Endothelial cell of umbilical vein (primary cell): ENCODE measurements at regions not wholly inside any gene's neighbourhood (a gene's known extent, or its start where the extent isn't known, plus 50 kb on each side); places are given as distances from the start of the nearest gene placed in this dataset.

Experiments
- BruUV-seq: library from RNA; stranded (reverse); fragments of 400-500 nt; replicated peaks from 2 replicates; lab custom pipeline; 2021; lab: Mats Ljungman, UMichigan
- CTCF ChIA-PET: fragments of 300-600, 350-600 bp; sonication (Branson Sonifier 250); formaldehyde crosslinking; loops from one replicate; lab custom pipeline; 2021; ENCODE audit warnings: antibody characterized with exemption, inconsistent platforms; lab: Charles Lee
- POLR2A ChIA-PET: fragments of 300-600, 350-600 bp; sonication (Branson Sonifier 250); formaldehyde crosslinking; loops from one replicate; lab custom pipeline; 2021; ENCODE audit warnings: antibody characterized with exemption, inconsistent platforms; lab: Charles Lee
- DNase-seq: peaks from one replicate; pipeline ENCODE4 v3.0.0-alpha.2; 2011; ENCODE audit warnings: low read depth, low spot score
- FAIRE-seq: peaks from 2 replicates; lab custom pipeline; 2011; peaks lifted over from hg19 to GRCh38; lab: Jason Lieb, UNC
- H2AFZ ChIP-seq: 2 replicates; pipeline ENCODE4 v1.6.0; 2012; ENCODE audit warnings: low read depth, low read length, control low read depth, inconsistent platforms
- H3K27ac ChIP-seq: 2 replicates; pipeline ENCODE4 v1.5.1; 2011; ENCODE audit warnings: low read depth, mild to moderate bottlenecking, control low read depth, low read length, moderate library complexity; ENCODE audit not compliant: insufficient read depth
- H3K27me3 ChIP-seq, 2 experiments: 2 replicates each; pipeline versions ENCODE4 v1.6.0 to v1.6.1; 2011; ENCODE audit warnings: low read length in 2 of 2, mixed read lengths in 1 of 2; ENCODE audit not compliant: control insufficient read depth in 2 of 2, insufficient read depth in 2 of 2
- H3K36me3 ChIP-seq, 2 experiments: 2 replicates in 1 of 2; 3 replicates in 1 of 2; pipeline ENCODE4 v1.5.1; 2011; ENCODE audit warnings: low read length in 2 of 2, mild to moderate bottlenecking in 1 of 2, moderate library complexity in 1 of 2; ENCODE audit not compliant: control insufficient read depth in 2 of 2, insufficient read depth in 2 of 2; ENCODE audit errors: extremely low read depth in 1 of 2
- H3K4me1 ChIP-seq: 3 replicates; pipeline ENCODE4 v1.5.1; 2011; ENCODE audit warnings: mild to moderate bottlenecking, low read length; ENCODE audit not compliant: control insufficient read depth, insufficient read depth; ENCODE audit errors: extremely low read depth
- H3K4me2 ChIP-seq: 2 replicates; pipeline ENCODE4 v1.6.1; 2011; ENCODE audit warnings: low read length, control low read depth, mixed read lengths; ENCODE audit not compliant: insufficient read depth
- H3K4me3 ChIP-seq, 3 experiments: fragments of 200-600 bp in 1 of 3; sonication (generic), shearing (Covaris generic) in 1 of 3; replicated peaks in 1 of 3; 2 replicates each; pipeline ENCODE4 v1.5.1; 2011 to 2016; ENCODE audit warnings: control low read depth in 3 of 3, low read length in 3 of 3, mild to moderate bottlenecking in 2 of 3, inconsistent platforms in 1 of 3, low read depth in 1 of 3, moderate library complexity in 1 of 3; ENCODE audit not compliant: insufficient read depth in 1 of 3
- H3K79me2 ChIP-seq: 2 replicates; pipeline ENCODE4 v1.6.0; 2012; ENCODE audit warnings: low read length, inconsistent platforms; ENCODE audit not compliant: control insufficient read depth, insufficient read depth
- H3K9ac ChIP-seq: replicated peaks from 2 replicates; pipeline ENCODE3; 2011; ENCODE audit warnings: low read length, control low read depth; ENCODE audit not compliant: insufficient read depth; ENCODE audit errors: extremely low read depth
- H3K9me1 ChIP-seq: replicated peaks from 3 replicates; pipeline ENCODE4 v1.6.0; 2011; ENCODE audit warnings: mild to moderate bottlenecking, low read length; ENCODE audit not compliant: control insufficient read depth, insufficient read depth; ENCODE audit errors: extremely low read depth
- H3K9me3 ChIP-seq: replicated peaks from 2 replicates; pipeline ENCODE4 v1.5.1; 2012; ENCODE audit warnings: low read length, inconsistent platforms; ENCODE audit not compliant: control insufficient read depth, insufficient read depth
- H4K20me1 ChIP-seq: replicated peaks from 2 replicates; pipeline ENCODE3; 2011; ENCODE audit warnings: mild to moderate bottlenecking, low read length; ENCODE audit not compliant: control insufficient read depth, insufficient read depth; ENCODE audit errors: extremely low read depth
- EZH2 ChIP-seq: IDR thresholded peaks from 2 replicates; pipeline ENCODE4 v1.6.1; 2012; ENCODE audit warnings: borderline replicate concordance, low read depth, mild to moderate bottlenecking, moderate library complexity, low read length, inconsistent platforms; ENCODE audit not compliant: severe bottlenecking
- FOS ChIP-seq: IDR thresholded peaks from 2 replicates; pipeline ENCODE4 v1.6.1; 2011; ENCODE audit warnings: mild to moderate bottlenecking, low read length, moderate library complexity, borderline replicate concordance; ENCODE audit not compliant: insufficient read depth
- JUN ChIP-seq: IDR thresholded peaks from 2 replicates; pipeline ENCODE4 v1.6.1; 2011; ENCODE audit warnings: borderline replicate concordance, low read depth; ENCODE audit not compliant: insufficient read length, insufficient read depth
- MAX ChIP-seq: IDR thresholded peaks from 2 replicates; pipeline ENCODE4 v1.6.1; 2011; ENCODE audit not compliant: insufficient read depth, insufficient read length
- POLR2A ChIP-seq: IDR thresholded peaks from 2 replicates; pipeline ENCODE4 v1.6.1; 2012; ENCODE audit warnings: low read depth, mild to moderate bottlenecking, control low read depth, low read length
- dilution Hi-C: fragments of 300-500 bp; cut with MboI; formaldehyde crosslinking; loops from one replicate; pipeline ENCODE4 v1.15.0; 2019; ENCODE audit warnings: low sequenced_read_pairs; ENCODE audit not compliant: extremely low pct_ligation_motif_present
- intact Hi-C: fragments of 100-400 bp; cut with micrococcal nuclease; formaldehyde crosslinking; loops from one replicate; pipeline ENCODE4 v1.10.0; 2022

DNA sequence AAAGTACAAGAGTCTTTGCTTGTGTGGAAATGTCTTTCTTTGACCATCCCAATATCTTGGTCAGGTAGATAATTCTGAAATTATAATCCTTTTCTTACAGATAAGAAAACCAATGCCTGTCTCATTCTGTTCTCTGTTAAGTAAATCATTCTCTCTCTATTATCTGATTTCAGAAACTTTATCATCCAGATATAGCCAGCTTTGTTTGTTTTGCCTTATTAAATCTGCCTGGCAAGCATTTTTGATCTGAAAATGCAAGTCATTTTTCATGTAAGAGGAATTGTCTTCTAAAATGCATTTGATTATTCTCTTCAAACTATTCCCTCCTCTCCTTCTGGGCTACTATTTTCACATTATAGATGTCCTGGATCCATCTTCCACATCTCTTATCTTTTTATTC lies 625.5 kb downstream of the CCDC171 start:
- Histone ChIP-seq H3K27me3 (no peaks in the 10 kb centered on the region), H2AFZ (no peak overlapping the region), H3K4me2 (no peak overlapping the region), H4K20me1 (no peaks in the 10 kb centered on the region), H3K4me1 (no peaks in the 10 kb centered on the region), H3K79me2 (no peaks in the 10 kb centered on the region), H3K9me3 (no peaks in the 10 kb centered on the region), H3K9ac (no peak overlapping the region), H3K4me3 (no peak overlapping the region), H3K27ac (no peak overlapping the region), H3K36me3 (no peaks in the 10 kb centered on the region), H3K9me1 (no peaks in the 10 kb centered on the region)
- CTCF ChIA-PET: no interaction called here
- intact Hi-C loops (no loop called here), dilution Hi-C loops (no loop called here)
- POLR2A ChIA-PET: no interaction called here
- no peak for DNase-seq
- TF ChIP-seq EZH2 (no peak), POLR2A (no peak), FOS (no peak)
- no peak for FAIRE-seq
- no TSS peak for BruUV-seq

GRCh38 chr9:16179566-16179965 lies 626.7 kb downstream of the CCDC171 start:
- Histone ChIP-seq H3K9me1 (no peaks in the 10 kb centered on the region), H2AFZ (no peak overlapping the region), H4K20me1 (no peaks in the 10 kb centered on the region), H3K79me2 (no peaks in the 10 kb centered on the region), H3K36me3 (no peaks in the 10 kb centered on the region), H3K27ac (no peak overlapping the region), H3K4me1 (no peaks in the 10 kb centered on the region), H3K4me2 (no peak overlapping the region), H3K27me3 (no peaks in the 10 kb centered on the region), H3K9me3 (no peaks in the 10 kb centered on the region), H3K4me3 (no peak overlapping the region), H3K9ac (no peak overlapping the region)
- dilution Hi-C loops: no loop called here
- ChIA-PET CTCF (no interaction called here), POLR2A (no interaction called here)
- FAIRE-seq (no peak), DNase-seq (no peak)
- intact Hi-C loops: no loop called here
- TF ChIP-seq MAX: no peak
- TF ChIP-seq JUN: no peak
- no peak for TF ChIP-seq EZH2
- BruUV-seq: no TSS peak
